GM21528 (cell line): ENCODE measurements at regions not wholly inside any gene's neighbourhood (a gene's known extent, or its start where the extent isn't known, plus 50 kb on each side); places are given as distances from the start of the nearest gene placed in this dataset.
"Not testable (repeated sequence)": the region's sequence is repeated elsewhere in the genome, so short reads cannot be mapped to it uniquely, and the experiment has no call there.

Experiments
- ATAC-seq: cut with Tn5 transposase; IDR thresholded peaks from one replicate; pipeline ENCODE4 v1.9.1; 2021; ENCODE audit warnings: mild to moderate bottlenecking, moderate library complexity; ENCODE audit not compliant: unreplicated experiment, low FRiP score

GRCh38 chr10:81688459-81688858 is 186.5 kb upstream of the NRG3 start:
- ATAC-seq, result no peak

- no peak for ATAC-seq
Observed at GRCh38 chr10:81696609-81697388, 178.2 kb upstream of the NRG3 start.

GRCh38 chr10:81704596-81704995 is 170.4 kb upstream of the NRG3 start:
- no peak for ATAC-seq

GRCh38 chr10:81708416-81708815 is 166.6 kb upstream of the NRG3 start:
- no peak for ATAC-seq

- no peak for ATAC-seq
Observed at GRCh38 chr10:81708929-81709328, 166.1 kb upstream of the NRG3 start.

GRCh38 chr10:81722399-81722798 is 152.6 kb upstream of the NRG3 start:
- ATAC-seq, result no peak

GRCh38 chr10:81724431-81724830 is 150.6 kb upstream of the NRG3 start:
- no peak for ATAC-seq

GRCh38 chr10:81725851-81726250 is 149.1 kb upstream of the NRG3 start:
- ATAC-seq, result no peak

- no peak for ATAC-seq
Observed at GRCh38 chr10:81728692-81729091, 146.3 kb upstream of the NRG3 start.

- no peak for ATAC-seq
Observed at GRCh38 chr10:81730891-81731290, 144.1 kb upstream of the NRG3 start.

- no peak for ATAC-seq
Observed at GRCh38 chr10:81733542-81733941, 141.5 kb upstream of the NRG3 start.

- ATAC-seq, result not testable (repeated sequence)
Observed at GRCh38 chr10:81735167-81735566, 139.8 kb upstream of the NRG3 start.

GRCh38 chr10:81759111-81759510 is 115.9 kb upstream of the NRG3 start:
- no peak for ATAC-seq

- ATAC-seq, result no peak
Observed at GRCh38 chr10:81784111-81784597, 90.8 kb upstream of the NRG3 start.

GRCh38 chr10:81792729-81793128 is 82.3 kb upstream of the NRG3 start:
- no peak for ATAC-seq

GRCh38 chr10:81806842-81807241 is 68.2 kb upstream of the NRG3 start:
- ATAC-seq, result no peak

GRCh38 chr10:81814842-81815241 is 60.2 kb upstream of the NRG3 start:
- no peak for ATAC-seq

- ATAC-seq, result no peak
Observed at GRCh38 chr10:81817596-81818170, 57.3 kb upstream of the NRG3 start.

GRCh38 chr10:81820418-81820817 is 54.6 kb upstream of the NRG3 start:
- ATAC-seq, result no peak
